GM12872 (cell line): ENCODE measurements at regions not wholly inside any gene's neighbourhood (a gene's known extent, or its start where the extent isn't known, plus 50 kb on each side); places are given as distances from the start of the nearest gene placed in this dataset.

ENCODE experiments used
- TF ChIP-seq, protein P1 (sequence below): IDR thresholded peaks from 3 replicates; pipeline ENCODE4 v1.5.1; 2011; ENCODE audit warnings: low read depth, mild to moderate bottlenecking, low read length, moderate library complexity; ENCODE audit not compliant: insufficient read depth

DNA sequence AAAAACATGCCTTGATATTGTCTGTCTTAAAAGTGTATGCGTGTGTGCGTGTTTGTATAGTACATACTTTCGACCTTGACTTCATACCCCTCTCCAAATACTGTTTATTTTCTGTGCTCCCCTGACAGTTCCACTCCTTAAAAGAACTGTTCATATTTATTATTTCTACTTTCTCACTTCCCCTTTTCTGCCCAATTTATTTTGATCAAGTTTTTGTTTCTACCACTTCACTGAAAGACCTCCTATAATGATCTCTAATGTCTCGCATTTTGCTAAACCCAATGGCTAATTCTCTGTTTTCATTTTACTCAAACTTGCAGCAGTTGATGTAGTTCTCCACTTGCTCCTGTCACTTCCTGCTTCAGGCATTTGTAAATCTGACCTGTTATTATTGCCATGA lies 426.1 kb upstream of the KLF12 start:
- TF ChIP-seq, protein P1, sequence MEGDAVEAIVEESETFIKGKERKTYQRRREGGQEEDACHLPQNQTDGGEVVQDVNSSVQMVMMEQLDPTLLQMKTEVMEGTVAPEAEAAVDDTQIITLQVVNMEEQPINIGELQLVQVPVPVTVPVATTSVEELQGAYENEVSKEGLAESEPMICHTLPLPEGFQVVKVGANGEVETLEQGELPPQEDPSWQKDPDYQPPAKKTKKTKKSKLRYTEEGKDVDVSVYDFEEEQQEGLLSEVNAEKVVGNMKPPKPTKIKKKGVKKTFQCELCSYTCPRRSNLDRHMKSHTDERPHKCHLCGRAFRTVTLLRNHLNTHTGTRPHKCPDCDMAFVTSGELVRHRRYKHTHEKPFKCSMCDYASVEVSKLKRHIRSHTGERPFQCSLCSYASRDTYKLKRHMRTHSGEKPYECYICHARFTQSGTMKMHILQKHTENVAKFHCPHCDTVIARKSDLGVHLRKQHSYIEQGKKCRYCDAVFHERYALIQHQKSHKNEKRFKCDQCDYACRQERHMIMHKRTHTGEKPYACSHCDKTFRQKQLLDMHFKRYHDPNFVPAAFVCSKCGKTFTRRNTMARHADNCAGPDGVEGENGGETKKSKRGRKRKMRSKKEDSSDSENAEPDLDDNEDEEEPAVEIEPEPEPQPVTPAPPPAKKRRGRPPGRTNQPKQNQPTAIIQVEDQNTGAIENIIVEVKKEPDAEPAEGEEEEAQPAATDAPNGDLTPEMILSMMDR, result no peak

DNA sequence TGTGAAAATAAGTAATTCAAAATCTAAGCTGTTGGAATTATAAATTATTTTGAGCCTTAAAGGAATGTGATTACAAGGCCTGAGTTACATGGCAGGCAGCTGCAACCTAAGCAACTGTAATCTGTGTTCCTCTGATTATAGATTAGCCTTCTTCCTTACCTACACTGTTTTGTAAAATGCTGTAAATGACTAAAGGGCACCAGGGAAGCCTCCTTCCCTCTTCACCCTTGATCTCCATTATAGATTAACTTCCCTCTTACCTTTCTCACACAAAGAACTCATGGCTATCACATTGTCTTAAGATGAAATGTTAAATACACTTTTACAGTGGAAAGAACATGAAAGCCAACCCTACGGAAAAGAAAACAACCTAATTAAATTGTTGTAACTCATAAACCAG lies 423.7 kb upstream of the KLF12 start:
- TF ChIP-seq, protein P1, result no peak

DNA sequence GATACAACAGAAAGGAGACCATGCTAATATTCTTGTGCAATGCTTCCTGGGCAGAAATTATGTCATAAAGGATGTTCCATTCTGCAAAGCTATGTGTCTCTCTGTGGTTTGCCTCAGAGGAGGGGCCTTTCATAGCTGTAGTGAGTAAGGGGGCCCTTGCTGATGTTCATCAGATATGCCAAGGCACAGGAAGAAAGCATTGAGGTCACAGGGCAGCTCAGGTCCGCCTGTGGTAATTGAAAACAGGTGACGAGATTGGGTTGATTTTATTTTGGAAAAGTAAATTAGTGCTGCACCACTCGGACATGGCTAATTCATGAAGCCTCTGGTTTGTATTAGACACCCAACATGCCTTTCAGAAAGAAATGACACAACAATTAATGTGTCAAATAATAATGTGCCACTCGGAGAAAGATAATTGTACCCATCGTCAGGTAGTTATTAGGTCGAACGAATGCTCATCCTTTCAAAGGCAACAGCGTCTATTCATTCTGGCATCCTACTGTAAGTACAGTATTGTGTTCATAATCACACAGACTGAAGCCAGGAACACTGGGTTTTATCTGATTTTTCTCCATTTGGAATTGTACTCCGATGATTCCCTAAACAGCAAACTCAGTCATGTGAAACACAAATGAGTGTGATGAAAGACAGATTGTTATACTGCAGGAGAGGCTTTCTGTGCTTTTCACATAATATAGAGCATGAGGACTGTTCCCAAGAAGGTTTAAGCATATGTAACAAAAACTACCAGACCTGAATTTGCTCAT lies 421.6 kb upstream of the KLF12 start:
- TF ChIP-seq, protein P1, result no peak

DNA sequence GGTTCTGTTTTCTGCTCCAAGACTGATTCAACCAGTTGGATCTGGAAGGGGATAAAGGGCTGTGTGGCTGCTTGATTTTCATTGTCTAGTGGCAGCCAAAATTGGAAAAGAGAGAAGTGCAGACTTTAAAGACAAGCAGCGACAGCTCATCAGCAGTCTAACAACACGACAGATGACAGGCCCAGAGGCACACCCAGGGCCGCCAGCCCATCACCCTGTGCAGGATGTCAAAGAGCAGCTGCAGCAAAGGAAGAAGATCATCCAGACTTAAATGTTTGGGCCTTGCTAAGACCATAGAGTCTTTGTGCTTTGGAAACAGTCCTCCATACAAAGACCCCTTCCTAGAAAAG lies 421.0 kb upstream of the KLF12 start:
- TF ChIP-seq, protein P1, result no peak

DNA sequence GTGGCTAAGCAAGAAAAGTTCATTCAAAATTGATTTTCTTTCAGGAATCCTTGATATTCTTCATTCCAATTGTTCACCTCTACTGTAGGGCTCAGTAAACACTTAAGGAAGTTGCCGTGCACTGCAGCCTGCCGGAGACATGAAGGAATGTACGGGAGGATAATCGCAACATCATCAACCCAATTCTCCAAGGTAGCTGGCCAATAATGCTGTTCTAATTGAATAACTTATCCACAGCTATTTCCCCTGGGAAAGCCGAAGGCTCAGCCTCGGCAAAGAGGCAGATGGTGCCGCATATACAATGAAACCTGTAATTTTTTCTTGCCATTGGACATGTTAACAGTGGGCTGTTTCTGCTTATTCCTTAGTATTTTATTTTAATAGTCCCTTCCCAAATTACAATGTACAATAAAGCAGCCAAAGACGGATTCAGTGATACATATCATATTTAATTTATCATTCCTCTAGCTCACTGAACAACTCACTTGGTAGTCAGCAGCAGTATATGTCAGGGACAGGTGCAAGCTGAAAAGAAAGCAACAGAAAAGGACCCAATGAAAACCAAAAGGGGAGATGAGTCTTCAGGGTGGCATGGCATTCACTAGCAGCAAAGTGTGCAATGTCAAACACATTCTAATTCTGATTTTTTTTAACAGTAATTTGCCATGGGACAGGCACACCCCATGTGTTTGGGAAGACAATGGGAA lies 420.5 kb upstream of the KLF12 start:
- TF ChIP-seq, protein P1, result no peak

DNA sequence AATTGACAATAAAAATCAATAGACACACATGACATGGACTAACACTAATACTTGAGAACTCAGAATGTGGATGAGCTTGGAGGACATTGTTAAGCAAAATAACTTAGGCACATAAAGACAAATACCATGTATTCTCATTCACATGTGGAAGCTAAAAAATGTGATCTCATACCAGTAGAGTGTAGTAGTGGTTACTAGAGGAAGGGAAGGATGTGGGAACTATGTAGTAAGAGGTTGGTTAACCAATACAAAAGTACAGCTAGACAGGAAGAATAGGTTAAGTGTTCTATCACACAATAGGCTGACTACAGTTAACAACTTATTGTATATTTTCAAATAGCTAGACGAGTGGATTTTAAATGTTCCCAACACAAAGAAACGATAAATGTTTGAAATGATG lies 415.8 kb upstream of the KLF12 start:
- TF ChIP-seq, protein P1, result no peak

DNA sequence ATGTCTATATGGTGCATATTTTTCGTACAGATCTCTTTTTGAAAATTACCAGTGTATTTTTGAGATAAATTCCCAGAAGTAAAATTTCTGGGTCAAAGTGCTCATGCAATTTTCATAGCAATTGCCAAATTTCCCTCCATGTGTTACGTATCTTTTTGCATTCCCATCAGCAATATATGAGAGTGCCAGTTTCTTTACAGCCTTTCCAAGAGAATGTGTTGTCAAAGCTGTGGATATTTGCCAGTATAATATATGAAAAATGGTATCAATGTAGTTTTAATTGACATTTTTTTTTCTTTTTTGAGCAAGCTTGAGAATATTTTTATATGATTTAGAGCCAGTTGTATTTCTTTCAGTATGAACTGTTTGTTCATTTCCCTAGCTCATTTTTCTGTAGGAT lies 399.0 kb upstream of the KLF12 start:
- TF ChIP-seq, protein P1, result no peak
